MCF 10A (cell line): ENCODE measurements at regions not wholly inside any gene's neighbourhood (a gene's known extent, or its start where the extent isn't known, plus 50 kb on each side); places are given as distances from the start of the nearest gene placed in this dataset.

Experiments
- BruUV-seq: library from RNA; stranded (reverse); fragments of 400-500 nt; replicated peaks from 2 replicates; lab custom pipeline; 2021; lab: Mats Ljungman, UMichigan
- CTCF ChIA-PET: fragments of 300-600 bp; sonication (Branson Sonifier 250); formaldehyde crosslinking; extraction: SDS; loops from one replicate; lab custom pipeline; 2021; ENCODE audit warnings: antibody characterized with exemption, inconsistent platforms; lab: Yijun Ruan, JAX
- POLR2A ChIA-PET: fragments of 300-600, 350-650 bp; sonication (Branson Sonifier 250); formaldehyde crosslinking; extraction: SDS; loops from one replicate; lab custom pipeline; 2020; ENCODE audit warnings: antibody characterized with exemption, inconsistent platforms; lab: Yijun Ruan, JAX
- DNase-seq: peaks from one replicate; pipeline ENCODE4 v3.0.0-alpha.2; 2018; ENCODE audit not compliant: unreplicated experiment
- H3K27ac Mint-ChIP-seq: one replicate; pipeline ENCODE4 v1.8.0; 2022; ENCODE audit warnings: mild to moderate bottlenecking, low read depth, mixed read lengths; ENCODE audit not compliant: unreplicated experiment
- H3K27me3 Mint-ChIP-seq: one replicate; pipeline ENCODE4 v1.8.0; 2022; ENCODE audit warnings: mixed read lengths; ENCODE audit not compliant: insufficient read depth, unreplicated experiment
- H3K36me3 Mint-ChIP-seq: one replicate; pipeline ENCODE4 v1.8.0; 2022; ENCODE audit warnings: mild to moderate bottlenecking, moderate library complexity, mixed read lengths; ENCODE audit not compliant: insufficient read depth, unreplicated experiment
- H3K4me1 Mint-ChIP-seq: one replicate; pipeline ENCODE4 v1.8.0; 2022; ENCODE audit warnings: mixed read lengths; ENCODE audit not compliant: insufficient read depth, unreplicated experiment
- H3K4me3 Mint-ChIP-seq: one replicate; pipeline ENCODE4 v1.8.0; 2022; ENCODE audit warnings: mild to moderate bottlenecking, moderate library complexity, mixed read lengths; ENCODE audit not compliant: unreplicated experiment
- H3K9me3 Mint-ChIP-seq: one replicate; pipeline ENCODE4 v1.8.0; 2022; ENCODE audit warnings: mixed read lengths; ENCODE audit not compliant: unreplicated experiment
- CTCF ChIP-seq: fragments of 200-600 bp; IDR thresholded peaks from one replicate; pipeline ENCODE4 v1.8.0; 2022; ENCODE audit warnings: antibody characterized with exemption, mild to moderate bottlenecking; ENCODE audit not compliant: unreplicated experiment
- intact Hi-C: fragments of 100-400 bp; cut with micrococcal nuclease; formaldehyde crosslinking; loops from 2 replicates; pipeline ENCODE4 v1.14.1; 2022

GRCh38 chr3:117537949-117538348 lies 828.4 kb downstream of the TUSC7 start:
- no TSS peak for BruUV-seq

GRCh38 chr3:117539729-117540128 lies 830.1 kb downstream of the TUSC7 start:
- CTCF ChIA-PET: interaction anchor here (0.8 kb wide), 1 partner anchor 8 kb away, joined by 3 read pairs; no protein-coding TSS in a partner anchor
- POLR2A ChIA-PET: no interaction called here
- no peak for TF ChIP-seq CTCF
- Mint-ChIP-seq H3K9me3 (peaks cover 7% of the 10 kb centered on the region), H3K27ac (no peak overlapping the region), H3K36me3 (no peaks in the 10 kb centered on the region), H3K4me3 (no peak overlapping the region), H3K4me1 (no peaks in the 10 kb centered on the region), H3K27me3 (no peaks in the 10 kb centered on the region)
- no TSS peak for BruUV-seq
- intact Hi-C loops: no loop called here
- no peak for DNase-seq

More at GRCh38 chr3:117537949-117538348, 828.4 kb downstream of the TUSC7 start:
- H3K4me3 Mint-ChIP-seq: no peak overlapping the region
- H3K27ac Mint-ChIP-seq: no peak overlapping the region
- H3K27me3 Mint-ChIP-seq: no peaks in the 10 kb centered on the region
- H3K9me3 Mint-ChIP-seq: peaks cover 7% of the 10 kb centered on the region
- POLR2A ChIA-PET: no interaction called here
- no peak for DNase-seq
- H3K36me3 Mint-ChIP-seq: no peaks in the 10 kb centered on the region
- no peak for TF ChIP-seq CTCF
- no peaks in the 10 kb centered on the region for H3K4me1 Mint-ChIP-seq
- intact Hi-C loops: no loop called here
- CTCF ChIA-PET: no interaction called here

GRCh38 chr3:117540597-117540996 lies 831.0 kb downstream of the TUSC7 start:
- no peak for DNase-seq
- no peak for TF ChIP-seq CTCF
- BruUV-seq: no TSS peak
- H3K27ac Mint-ChIP-seq: no peak overlapping the region
- H3K36me3 Mint-ChIP-seq: no peaks in the 10 kb centered on the region
- intact Hi-C loops: no loop called here
- no peaks in the 10 kb centered on the region for H3K4me1 Mint-ChIP-seq
- CTCF ChIA-PET: interaction anchor here (0.6 to 1.3 kb wide), 2 partner anchors 14 to 95 kb away, joined by 3 to 5 read pairs; no protein-coding TSS in a partner anchor
- POLR2A ChIA-PET: no interaction called here
- peaks cover 7% of the 10 kb centered on the region for H3K9me3 Mint-ChIP-seq
- no peaks in the 10 kb centered on the region for H3K27me3 Mint-ChIP-seq
- no peak overlapping the region for H3K4me3 Mint-ChIP-seq

- Mint-ChIP-seq H3K4me3 (no peak overlapping the region), H3K27me3 (no peaks in the 10 kb centered on the region), H3K9me3 (no peaks in the 10 kb centered on the region), H3K4me1 (no peaks in the 10 kb centered on the region), H3K27ac (no peak overlapping the region), H3K36me3 (no peaks in the 10 kb centered on the region)
- ChIA-PET CTCF (no interaction called here), POLR2A (interaction anchor here (0.6 kb wide), 1 partner anchor 1022 kb away, joined by 5 read pairs; no protein-coding TSS in a partner anchor)
- TF ChIP-seq CTCF: no peak
- intact Hi-C loops: no loop called here
- BruUV-seq: no TSS peak
- no peak for DNase-seq
Measured at GRCh38 chr3:117541721-117542120, 832.1 kb downstream of the TUSC7 start.
